ENCODE measurements at regions not wholly inside any gene's neighbourhood (a gene's known extent, or its start where the extent isn't known, plus 50 kb on each side); places are given as distances from the start of the nearest gene placed in this dataset.

DNA sequence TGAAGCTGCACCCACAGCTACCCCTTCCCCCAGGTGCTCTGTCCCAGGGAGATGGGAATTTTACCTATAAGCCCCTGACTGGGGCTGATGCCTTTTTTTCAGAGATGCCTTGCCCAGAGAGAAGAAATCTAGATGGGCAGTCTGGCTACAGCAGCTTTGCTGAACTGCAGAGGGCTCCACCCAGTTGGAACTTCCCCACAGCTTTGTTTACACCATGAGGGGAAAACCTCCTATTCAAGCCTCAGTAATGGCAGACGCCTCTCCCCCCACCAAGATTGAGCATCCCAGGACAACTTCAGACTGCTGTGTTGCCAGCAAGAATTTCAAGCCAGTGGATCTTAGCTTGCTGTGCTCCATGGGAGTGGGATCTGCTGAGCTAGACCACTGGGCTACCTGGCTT is 122.6 kb upstream of the MOCS1 start:
- TF ChIP-seq CTCF (IDR thresholded peaks at IDR 0.05; ENCODE audit: insufficient read depth, low read length) (no peak), POLR2AphosphoS5 (IDR thresholded peaks at IDR 0.05; ENCODE audit: low read depth) (no peak), SPI1 (IDR thresholded peaks at IDR 0.05; ENCODE audit: borderline replicate concordance, low read depth) (no peak)
- TF ChIP-seq, protein P1, sequence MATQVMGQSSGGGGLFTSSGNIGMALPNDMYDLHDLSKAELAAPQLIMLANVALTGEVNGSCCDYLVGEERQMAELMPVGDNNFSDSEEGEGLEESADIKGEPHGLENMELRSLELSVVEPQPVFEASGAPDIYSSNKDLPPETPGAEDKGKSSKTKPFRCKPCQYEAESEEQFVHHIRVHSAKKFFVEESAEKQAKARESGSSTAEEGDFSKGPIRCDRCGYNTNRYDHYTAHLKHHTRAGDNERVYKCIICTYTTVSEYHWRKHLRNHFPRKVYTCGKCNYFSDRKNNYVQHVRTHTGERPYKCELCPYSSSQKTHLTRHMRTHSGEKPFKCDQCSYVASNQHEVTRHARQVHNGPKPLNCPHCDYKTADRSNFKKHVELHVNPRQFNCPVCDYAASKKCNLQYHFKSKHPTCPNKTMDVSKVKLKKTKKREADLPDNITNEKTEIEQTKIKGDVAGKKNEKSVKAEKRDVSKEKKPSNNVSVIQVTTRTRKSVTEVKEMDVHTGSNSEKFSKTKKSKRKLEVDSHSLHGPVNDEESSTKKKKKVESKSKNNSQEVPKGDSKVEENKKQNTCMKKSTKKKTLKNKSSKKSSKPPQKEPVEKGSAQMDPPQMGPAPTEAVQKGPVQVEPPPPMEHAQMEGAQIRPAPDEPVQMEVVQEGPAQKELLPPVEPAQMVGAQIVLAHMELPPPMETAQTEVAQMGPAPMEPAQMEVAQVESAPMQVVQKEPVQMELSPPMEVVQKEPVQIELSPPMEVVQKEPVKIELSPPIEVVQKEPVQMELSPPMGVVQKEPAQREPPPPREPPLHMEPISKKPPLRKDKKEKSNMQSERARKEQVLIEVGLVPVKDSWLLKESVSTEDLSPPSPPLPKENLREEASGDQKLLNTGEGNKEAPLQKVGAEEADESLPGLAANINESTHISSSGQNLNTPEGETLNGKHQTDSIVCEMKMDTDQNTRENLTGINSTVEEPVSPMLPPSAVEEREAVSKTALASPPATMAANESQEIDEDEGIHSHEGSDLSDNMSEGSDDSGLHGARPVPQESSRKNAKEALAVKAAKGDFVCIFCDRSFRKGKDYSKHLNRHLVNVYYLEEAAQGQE (IDR thresholded peaks at IDR 0.05; ENCODE audit: insufficient replicate concordance, low read depth): no peak

Data from HL-60 (cell line).